GM19463 (cell line): ENCODE measurements at regions not wholly inside any gene's neighbourhood (a gene's known extent, or its start where the extent isn't known, plus 50 kb on each side); places are given as distances from the start of the nearest gene placed in this dataset.
A peak's percentile ranks its signal among the peaks of the same experiment; 100 is the strongest.
"Not testable (repeated sequence)": the region's sequence is repeated elsewhere in the genome, so short reads cannot be mapped to it uniquely, and the experiment has no call there.

Experiments used
- ATAC-seq: cut with Tn5 transposase; IDR thresholded peaks from one replicate; pipeline ENCODE4 v1.9.1; 2021; ENCODE audit warnings: mild to moderate bottlenecking, moderate library complexity; ENCODE audit not compliant: unreplicated experiment

GRCh38 chr14:99995700-99996356 lies 69.4 kb upstream of the EVL start:
- peak; percentile 100 for ATAC-seq

GRCh38 chr14:99996951-99997571 lies 68.2 kb upstream of the EVL start:
- ATAC-seq = no peak

GRCh38 chr14:100000398-100000797 lies 64.8 kb upstream of the EVL start:
- not testable (repeated sequence) for ATAC-seq

GRCh38 chr14:100004392-100004791 lies 60.8 kb upstream of the EVL start:
- no peak for ATAC-seq

- no peak for ATAC-seq
Observed at GRCh38 chr14:100007254-100007653, 58.0 kb upstream of the EVL start.

GRCh38 chr14:100009802-100010201 lies 55.4 kb upstream of the EVL start:
- not testable (repeated sequence) for ATAC-seq

- no peak for ATAC-seq
Observed at GRCh38 chr14:100010679-100011078, 54.5 kb upstream of the EVL start.

GRCh38 chr14:100011628-100012325 lies 53.4 kb upstream of the EVL start:
- no peak for ATAC-seq

GRCh38 chr14:100012478-100013327 lies 52.5 kb upstream of the EVL start:
- ATAC-seq = no peak

- peak; percentile 96 for ATAC-seq
Observed at GRCh38 chr14:100015251-100015655, 50.0 kb upstream of the EVL start.
